ENCODE measurements at regions not wholly inside any gene's neighbourhood (a gene's known extent, or its start where the extent isn't known, plus 50 kb on each side); places are given as distances from the start of the nearest gene placed in this dataset.

DNA sequence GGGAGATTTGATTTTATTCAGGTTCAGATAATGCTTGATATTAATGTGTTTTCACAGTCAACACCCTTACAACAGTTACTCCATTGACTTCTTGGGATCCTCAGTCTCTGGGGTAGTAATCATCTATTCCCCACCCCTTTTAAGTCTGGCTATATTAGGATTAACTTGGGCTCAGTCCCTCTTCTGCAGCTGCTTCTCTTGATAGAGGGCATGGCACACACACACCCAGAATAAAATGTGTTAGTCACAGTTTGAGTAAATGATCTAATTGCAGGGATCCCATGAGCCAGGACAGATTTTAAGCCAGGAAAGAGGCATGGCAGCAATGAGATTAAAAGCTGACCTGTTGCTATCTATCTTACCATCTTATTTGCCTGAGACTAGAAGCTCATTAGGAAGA is 53.7 kb upstream of the VLDLR start:
- TF ChIP-seq, protein P1, sequence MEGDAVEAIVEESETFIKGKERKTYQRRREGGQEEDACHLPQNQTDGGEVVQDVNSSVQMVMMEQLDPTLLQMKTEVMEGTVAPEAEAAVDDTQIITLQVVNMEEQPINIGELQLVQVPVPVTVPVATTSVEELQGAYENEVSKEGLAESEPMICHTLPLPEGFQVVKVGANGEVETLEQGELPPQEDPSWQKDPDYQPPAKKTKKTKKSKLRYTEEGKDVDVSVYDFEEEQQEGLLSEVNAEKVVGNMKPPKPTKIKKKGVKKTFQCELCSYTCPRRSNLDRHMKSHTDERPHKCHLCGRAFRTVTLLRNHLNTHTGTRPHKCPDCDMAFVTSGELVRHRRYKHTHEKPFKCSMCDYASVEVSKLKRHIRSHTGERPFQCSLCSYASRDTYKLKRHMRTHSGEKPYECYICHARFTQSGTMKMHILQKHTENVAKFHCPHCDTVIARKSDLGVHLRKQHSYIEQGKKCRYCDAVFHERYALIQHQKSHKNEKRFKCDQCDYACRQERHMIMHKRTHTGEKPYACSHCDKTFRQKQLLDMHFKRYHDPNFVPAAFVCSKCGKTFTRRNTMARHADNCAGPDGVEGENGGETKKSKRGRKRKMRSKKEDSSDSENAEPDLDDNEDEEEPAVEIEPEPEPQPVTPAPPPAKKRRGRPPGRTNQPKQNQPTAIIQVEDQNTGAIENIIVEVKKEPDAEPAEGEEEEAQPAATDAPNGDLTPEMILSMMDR (IDR thresholded peaks at IDR 0.05): no peak
- TF ChIP-seq POLR2A (IDR thresholded peaks at IDR 0.05): no peak
